ENCODE measurements at regions not wholly inside any gene's neighbourhood (a gene's known extent, or its start where the extent isn't known, plus 50 kb on each side); places are given as distances from the start of the nearest gene placed in this dataset.

- H3K9me3 Mint-ChIP-seq: no peaks in the 10 kb centered on the region
- no peak overlapping the region for H3K27ac Mint-ChIP-seq
- H3K4me1 Mint-ChIP-seq: no peaks in the 10 kb centered on the region
- DNase-seq: no peak
- no peak overlapping the region for H3K4me3 Mint-ChIP-seq
- no peaks in the 10 kb centered on the region for H3K36me3 Mint-ChIP-seq
- H3K27me3 Mint-ChIP-seq: peaks cover 29% of the 10 kb centered on the region
These were observed 172.5 kb upstream of the MIR17HG start for GRCh38 chr13:91174886-91175501.

DNA sequence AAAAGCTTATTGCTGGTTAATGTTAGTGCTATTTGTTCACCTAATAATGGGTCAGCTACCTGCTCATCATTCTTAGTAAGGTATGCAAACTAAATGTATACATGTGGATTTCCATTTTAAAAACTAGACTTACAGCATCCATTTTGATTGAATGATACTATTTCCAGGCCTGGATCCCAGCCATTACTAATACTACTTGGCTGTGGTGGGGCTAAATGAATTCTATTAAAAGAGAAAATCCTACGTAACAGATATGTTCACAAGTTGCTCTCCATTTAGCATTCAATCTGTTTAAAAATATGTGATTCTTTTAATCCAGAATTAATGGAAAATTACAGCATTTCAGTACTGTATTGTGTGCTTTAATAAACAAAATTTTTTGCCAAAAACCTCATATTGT is 169.4 kb upstream of the MIR17HG start:
- no peaks in the 10 kb centered on the region for H3K9me3 Mint-ChIP-seq
- H3K27ac Mint-ChIP-seq: no peak overlapping the region
- peaks cover 29% of the 10 kb centered on the region for H3K27me3 Mint-ChIP-seq
- no peaks in the 10 kb centered on the region for H3K4me1 Mint-ChIP-seq
- H3K36me3 Mint-ChIP-seq: no peaks in the 10 kb centered on the region
- no peak for DNase-seq
- H3K4me3 Mint-ChIP-seq: no peak overlapping the region

- no peak overlapping the region for H3K27ac Mint-ChIP-seq
- no peaks in the 10 kb centered on the region for H3K9me3 Mint-ChIP-seq
- no peaks in the 10 kb centered on the region for H3K36me3 Mint-ChIP-seq
- no peaks in the 10 kb centered on the region for H3K4me1 Mint-ChIP-seq
- H3K4me3 Mint-ChIP-seq: no peak overlapping the region
- DNase-seq: no peak
- H3K27me3 Mint-ChIP-seq: peaks cover 5% of the 10 kb centered on the region
These were observed 165.6 kb upstream of the MIR17HG start for GRCh38 chr13:91181892-91182291.

GRCh38 chr13:91184244-91184926 is 163.1 kb upstream of the MIR17HG start:
- Mint-ChIP-seq H3K27ac (no peak overlapping the region), H3K9me3 (no peaks in the 10 kb centered on the region), H3K27me3 (no peaks in the 10 kb centered on the region), H3K4me1 (no peaks in the 10 kb centered on the region), H3K4me3 (no peak overlapping the region), H3K36me3 (no peaks in the 10 kb centered on the region)
- no peak for DNase-seq

- DNase-seq: no peak
- Mint-ChIP-seq H3K27me3 (no peaks in the 10 kb centered on the region), H3K4me1 (no peaks in the 10 kb centered on the region)
These were observed 162.1 kb upstream of the MIR17HG start for GRCh38 chr13:91185294-91185863.

DNA sequence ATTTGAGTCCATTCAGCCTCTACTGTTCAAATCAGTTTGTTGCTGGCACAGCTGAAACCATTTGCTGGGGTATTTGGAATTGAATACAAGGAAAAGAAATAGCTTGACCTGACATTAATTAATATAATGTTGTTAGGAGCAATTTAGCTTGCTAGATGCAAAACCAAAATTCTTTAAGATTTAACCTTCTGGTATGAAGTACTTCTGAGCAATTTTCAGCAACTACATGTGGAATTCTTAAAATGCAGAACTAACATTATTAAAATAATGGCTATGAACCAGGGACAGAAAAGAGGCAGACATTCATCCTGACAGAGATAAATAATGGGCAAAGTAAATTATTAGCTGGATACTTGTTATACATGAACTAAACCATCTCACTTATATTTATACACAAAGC is 160.0 kb upstream of the MIR17HG start:
- H3K9me3 Mint-ChIP-seq: no peaks in the 10 kb centered on the region

More at GRCh38 chr13:91185294-91185863, 162.1 kb upstream of the MIR17HG start:
- Mint-ChIP-seq H3K36me3 (no peaks in the 10 kb centered on the region), H3K4me3 (no peak overlapping the region), H3K9me3 (no peaks in the 10 kb centered on the region), H3K27ac (no peak overlapping the region)

GRCh38 chr13:91189506-91189905 is 158.0 kb upstream of the MIR17HG start:
- Mint-ChIP-seq H3K27ac (no peak overlapping the region), H3K9me3 (no peaks in the 10 kb centered on the region), H3K4me3 (no peak overlapping the region), H3K36me3 (no peaks in the 10 kb centered on the region), H3K27me3 (peaks cover 4% of the 10 kb centered on the region), H3K4me1 (no peaks in the 10 kb centered on the region)
- DNase-seq: no peak

More for the DNA sequence above, 160.0 kb upstream of the MIR17HG start:
- Mint-ChIP-seq H3K4me1 (no peaks in the 10 kb centered on the region), H3K36me3 (no peaks in the 10 kb centered on the region), H3K27ac (no peak overlapping the region), H3K4me3 (no peak overlapping the region), H3K27me3 (no peaks in the 10 kb centered on the region)
- no peak for DNase-seq

DNA sequence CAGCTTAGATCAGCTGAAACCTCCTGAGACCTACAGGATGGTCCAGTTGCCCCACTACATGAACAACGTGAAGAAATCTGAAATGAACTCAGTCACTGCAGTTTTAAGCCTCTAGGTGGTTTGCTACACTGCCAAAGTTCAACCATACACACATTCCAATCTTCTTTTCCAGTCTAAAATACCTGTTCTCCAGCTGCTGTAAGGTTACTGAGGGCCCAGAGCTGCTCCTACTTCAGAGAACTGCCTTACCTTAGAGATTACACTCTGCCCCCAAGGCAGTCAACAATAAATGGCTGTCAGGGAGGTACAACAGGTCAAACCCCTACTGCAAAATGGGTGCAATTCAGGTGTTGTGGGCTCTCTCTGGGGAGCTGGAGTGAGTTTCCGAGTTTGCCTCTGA is 154.1 kb upstream of the MIR17HG start:
- no peaks in the 10 kb centered on the region for H3K36me3 Mint-ChIP-seq

GRCh38 chr13:91195789-91196188 is 151.7 kb upstream of the MIR17HG start:
- H3K27ac Mint-ChIP-seq: no peak overlapping the region

More for the DNA sequence above, 154.1 kb upstream of the MIR17HG start:
- DNase-seq: no peak
- H3K4me3 Mint-ChIP-seq: no peak overlapping the region
- no peaks in the 10 kb centered on the region for H3K4me1 Mint-ChIP-seq
- no peaks in the 10 kb centered on the region for H3K9me3 Mint-ChIP-seq
- H3K27me3 Mint-ChIP-seq: peaks cover 14% of the 10 kb centered on the region
- no peak overlapping the region for H3K27ac Mint-ChIP-seq

GRCh38 chr13:91196958-91197357 is 150.5 kb upstream of the MIR17HG start:
- no peaks in the 10 kb centered on the region for H3K36me3 Mint-ChIP-seq
- H3K27ac Mint-ChIP-seq: no peak overlapping the region
- no peak overlapping the region for H3K4me3 Mint-ChIP-seq
- DNase-seq: no peak
- no peaks in the 10 kb centered on the region for H3K9me3 Mint-ChIP-seq
- H3K27me3 Mint-ChIP-seq: peaks cover 15% of the 10 kb centered on the region
- no peaks in the 10 kb centered on the region for H3K4me1 Mint-ChIP-seq

More at GRCh38 chr13:91195789-91196188, 151.7 kb upstream of the MIR17HG start:
- no peaks in the 10 kb centered on the region for H3K9me3 Mint-ChIP-seq
- H3K4me3 Mint-ChIP-seq: no peak overlapping the region
- no peak for DNase-seq
- H3K4me1 Mint-ChIP-seq: no peaks in the 10 kb centered on the region
- peaks cover 15% of the 10 kb centered on the region for H3K27me3 Mint-ChIP-seq
- no peaks in the 10 kb centered on the region for H3K36me3 Mint-ChIP-seq

DNA sequence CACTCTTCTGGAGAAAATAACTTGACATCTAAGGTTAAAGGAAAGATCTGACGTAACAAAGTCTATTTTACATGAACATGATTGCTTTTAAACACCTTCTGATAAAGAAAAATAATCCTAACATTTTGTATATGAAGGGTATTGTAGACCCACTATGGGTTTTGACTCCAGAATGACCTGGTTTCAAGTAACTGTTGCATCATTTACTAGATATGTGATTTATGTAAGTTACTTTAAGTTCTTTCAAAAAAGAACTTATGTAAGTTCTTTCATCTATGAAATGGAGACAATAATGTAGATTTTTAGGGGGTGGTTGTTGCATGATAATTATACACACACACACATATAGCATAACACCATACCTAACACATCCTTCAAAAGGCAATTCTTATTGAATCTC is 147.6 kb upstream of the MIR17HG start:
- no peak for DNase-seq
- H3K9me3 Mint-ChIP-seq: no peaks in the 10 kb centered on the region
- H3K27ac Mint-ChIP-seq: no peak overlapping the region
- no peak overlapping the region for H3K4me3 Mint-ChIP-seq
- H3K4me1 Mint-ChIP-seq: no peaks in the 10 kb centered on the region
- H3K36me3 Mint-ChIP-seq: no peaks in the 10 kb centered on the region
- peaks cover 10% of the 10 kb centered on the region for H3K27me3 Mint-ChIP-seq

DNA sequence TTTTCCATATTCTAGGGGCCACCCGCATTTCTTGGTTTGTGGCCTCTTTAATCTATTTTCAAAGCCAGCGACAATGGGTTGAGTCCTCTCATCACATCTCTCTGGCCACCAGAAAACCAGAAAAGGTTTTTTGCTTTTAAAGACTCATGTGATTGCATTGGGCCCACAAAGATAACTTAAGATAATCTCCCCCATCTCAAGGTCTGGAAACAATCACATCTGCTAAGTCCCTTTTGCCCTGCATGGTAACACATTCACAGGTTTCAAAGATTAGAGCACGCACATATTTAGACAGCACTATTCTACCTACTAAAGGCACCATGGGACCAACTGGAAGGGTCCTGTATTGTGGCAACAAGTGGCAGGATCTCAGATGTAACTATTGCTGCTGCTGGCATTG is 147.0 kb upstream of the MIR17HG start:
- H3K27ac Mint-ChIP-seq: no peak overlapping the region
- peaks cover 10% of the 10 kb centered on the region for H3K27me3 Mint-ChIP-seq
- H3K4me1 Mint-ChIP-seq: no peaks in the 10 kb centered on the region
- H3K9me3 Mint-ChIP-seq: no peaks in the 10 kb centered on the region
- H3K36me3 Mint-ChIP-seq: no peaks in the 10 kb centered on the region
- no peak overlapping the region for H3K4me3 Mint-ChIP-seq
- no peak for DNase-seq

DNA sequence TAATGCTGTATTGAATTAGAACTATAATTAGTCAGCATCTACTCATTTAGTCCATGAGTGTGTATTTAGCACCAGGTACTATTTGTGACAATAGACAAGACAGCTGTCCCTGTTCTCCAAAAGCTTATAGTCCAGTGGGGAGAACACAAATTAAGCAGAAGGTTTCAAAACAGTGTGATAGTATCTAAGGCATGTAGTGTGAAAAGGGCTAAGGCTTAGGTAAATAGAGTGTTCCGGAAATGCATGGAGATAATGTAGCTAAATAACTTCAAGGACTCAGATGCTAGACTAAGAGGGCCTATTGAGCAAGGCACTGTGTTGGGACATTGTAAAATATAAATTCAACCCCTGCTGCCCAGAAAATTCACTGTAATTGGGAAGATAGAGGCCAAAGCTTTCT is 144.1 kb upstream of the MIR17HG start:
- DNase-seq: no peak
- Mint-ChIP-seq H3K9me3 (no peaks in the 10 kb centered on the region), H3K27ac (no peak overlapping the region), H3K4me3 (no peak overlapping the region), H3K36me3 (no peaks in the 10 kb centered on the region), H3K4me1 (no peaks in the 10 kb centered on the region), H3K27me3 (peaks cover 2% of the 10 kb centered on the region)

GRCh38 chr13:91207261-91207660 is 140.2 kb upstream of the MIR17HG start:
- no peak for DNase-seq
- Mint-ChIP-seq H3K9me3 (no peaks in the 10 kb centered on the region), H3K27ac (no peak overlapping the region), H3K36me3 (no peaks in the 10 kb centered on the region), H3K27me3 (peaks cover 14% of the 10 kb centered on the region), H3K4me1 (no peaks in the 10 kb centered on the region), H3K4me3 (no peak overlapping the region)

- Mint-ChIP-seq H3K9me3 (no peaks in the 10 kb centered on the region), H3K4me1 (peaks cover 2% of the 10 kb centered on the region), H3K36me3 (no peaks in the 10 kb centered on the region), H3K4me3 (no peak overlapping the region), H3K27ac (no peak overlapping the region), H3K27me3 (peaks cover 42% of the 10 kb centered on the region)
- no peak for DNase-seq
These were observed 136.0 kb upstream of the MIR17HG start for GRCh38 chr13:91211510-91211909.

DNA sequence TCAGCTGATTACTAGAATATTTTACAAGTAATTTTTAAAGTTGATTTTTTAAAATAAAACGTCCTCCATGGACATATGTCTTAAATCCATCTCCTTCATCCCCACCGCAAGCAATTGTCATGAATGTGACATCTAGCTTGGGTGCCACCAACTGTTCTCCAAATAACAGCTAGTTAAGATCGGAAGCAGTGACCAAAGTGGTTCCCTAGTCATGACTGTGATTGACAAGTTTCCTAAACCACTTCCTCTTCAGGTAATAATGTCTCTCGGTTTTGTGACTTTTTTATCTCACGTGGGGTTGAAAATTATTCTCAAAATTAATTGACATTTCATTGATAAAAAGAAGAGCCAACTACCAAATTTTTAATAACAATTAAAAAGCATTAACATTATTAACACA is 135.3 kb upstream of the MIR17HG start:
- Mint-ChIP-seq H3K27ac (no peak overlapping the region), H3K4me1 (peaks cover 2% of the 10 kb centered on the region), H3K4me3 (no peak overlapping the region), H3K36me3 (no peaks in the 10 kb centered on the region), H3K27me3 (peaks cover 43% of the 10 kb centered on the region), H3K9me3 (no peaks in the 10 kb centered on the region)
- DNase-seq: no peak

All from activated naive CD8-positive, alpha-beta T cell treated with anti-CD3 and anti-CD28 coated beads for 36 hours (primary cell).